ENCODE measurements at regions not wholly inside any gene's neighbourhood (a gene's known extent, or its start where the extent isn't known, plus 50 kb on each side); places are given as distances from the start of the nearest gene placed in this dataset.

DNA sequence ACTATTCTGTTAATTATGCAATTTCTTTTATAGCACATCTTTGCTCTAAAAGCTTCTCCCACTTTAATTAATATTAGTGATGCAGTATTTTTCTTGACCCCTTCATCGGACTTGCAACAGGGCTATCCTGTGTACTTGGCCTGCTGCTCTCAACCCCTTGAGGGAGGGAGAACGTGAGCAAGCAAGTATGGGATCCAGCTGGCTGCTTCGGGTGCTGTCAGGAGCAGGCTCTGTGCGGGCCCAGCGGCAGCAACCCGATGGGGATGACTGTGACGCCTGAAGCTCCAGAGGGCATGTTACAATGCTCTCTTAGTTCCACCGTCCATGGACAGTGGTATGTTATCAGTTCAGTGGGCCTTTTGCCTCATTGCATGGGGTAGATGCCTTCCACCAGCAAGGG lies 519.8 kb upstream of the CITED2 start:
- no peak overlapping the region for H3K27ac ChIP-seq
- no peaks in the 10 kb centered on the region for H3K4me1 ChIP-seq
- TF ChIP-seq, protein P1, sequence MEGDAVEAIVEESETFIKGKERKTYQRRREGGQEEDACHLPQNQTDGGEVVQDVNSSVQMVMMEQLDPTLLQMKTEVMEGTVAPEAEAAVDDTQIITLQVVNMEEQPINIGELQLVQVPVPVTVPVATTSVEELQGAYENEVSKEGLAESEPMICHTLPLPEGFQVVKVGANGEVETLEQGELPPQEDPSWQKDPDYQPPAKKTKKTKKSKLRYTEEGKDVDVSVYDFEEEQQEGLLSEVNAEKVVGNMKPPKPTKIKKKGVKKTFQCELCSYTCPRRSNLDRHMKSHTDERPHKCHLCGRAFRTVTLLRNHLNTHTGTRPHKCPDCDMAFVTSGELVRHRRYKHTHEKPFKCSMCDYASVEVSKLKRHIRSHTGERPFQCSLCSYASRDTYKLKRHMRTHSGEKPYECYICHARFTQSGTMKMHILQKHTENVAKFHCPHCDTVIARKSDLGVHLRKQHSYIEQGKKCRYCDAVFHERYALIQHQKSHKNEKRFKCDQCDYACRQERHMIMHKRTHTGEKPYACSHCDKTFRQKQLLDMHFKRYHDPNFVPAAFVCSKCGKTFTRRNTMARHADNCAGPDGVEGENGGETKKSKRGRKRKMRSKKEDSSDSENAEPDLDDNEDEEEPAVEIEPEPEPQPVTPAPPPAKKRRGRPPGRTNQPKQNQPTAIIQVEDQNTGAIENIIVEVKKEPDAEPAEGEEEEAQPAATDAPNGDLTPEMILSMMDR (IDR thresholded peaks at IDR 0.05), result no peak
- H3K9me3 ChIP-seq, result no peaks in the 10 kb centered on the region
- no peaks in the 10 kb centered on the region for H3K36me3 ChIP-seq
- no peak for DNase-seq (ENCODE audit: low spot score)
- H3K27me3 ChIP-seq, result no peaks in the 10 kb centered on the region
- H3K4me3 ChIP-seq, result no peak overlapping the region

- Histone ChIP-seq H3K9me3 (no peaks in the 10 kb centered on the region), H3K4me1 (no peaks in the 10 kb centered on the region), H3K4me3 (no peak overlapping the region), H3K27me3 (no peaks in the 10 kb centered on the region), H3K27ac (no peak overlapping the region), H3K36me3 (no peaks in the 10 kb centered on the region)
- no peak for DNase-seq (ENCODE audit: low spot score)
- TF ChIP-seq, protein P1 (IDR thresholded peaks at IDR 0.05), result no peak
These were observed 517.0 kb upstream of the CITED2 start for GRCh38 chr6:139891471-139891870.

GRCh38 chr6:139888681-139889122 lies 514.3 kb upstream of the CITED2 start:
- no peaks in the 10 kb centered on the region for H3K9me3 ChIP-seq
- TF ChIP-seq, protein P1 (IDR thresholded peaks at IDR 0.05), result no peak
- H3K36me3 ChIP-seq, result no peaks in the 10 kb centered on the region
- no peaks in the 10 kb centered on the region for H3K4me1 ChIP-seq
- peak overlapping the region in 1 of 2 donors; percentile 8 for H3K27ac ChIP-seq
- H3K27me3 ChIP-seq, result no peaks in the 10 kb centered on the region
- DNase-seq (ENCODE audit: low spot score), result no peak
- no peak overlapping the region for H3K4me3 ChIP-seq

GRCh38 chr6:139887275-139887674 lies 512.8 kb upstream of the CITED2 start:
- H3K4me1 ChIP-seq, result peaks cover 0 to 14% of the 10 kb centered on the region in 2 donors
- no peak overlapping the region for H3K27ac ChIP-seq
- H3K9me3 ChIP-seq, result no peaks in the 10 kb centered on the region
- no peak overlapping the region for H3K4me3 ChIP-seq
- H3K27me3 ChIP-seq, result no peaks in the 10 kb centered on the region
- H3K36me3 ChIP-seq, result no peaks in the 10 kb centered on the region
- TF ChIP-seq, protein P1 (IDR thresholded peaks at IDR 0.05), result no peak
- DNase-seq (ENCODE audit: low spot score), result no peak

- TF ChIP-seq, protein P1 (IDR thresholded peaks at IDR 0.05), result no peak
- H3K4me1 ChIP-seq, result peaks cover 0 to 15% of the 10 kb centered on the region in 2 donors
- no peak for DNase-seq (ENCODE audit: low spot score)
- no peak overlapping the region for H3K27ac ChIP-seq
- no peak overlapping the region for H3K4me3 ChIP-seq
- H3K9me3 ChIP-seq, result no peaks in the 10 kb centered on the region
- H3K27me3 ChIP-seq, result no peaks in the 10 kb centered on the region
- no peaks in the 10 kb centered on the region for H3K36me3 ChIP-seq
These were observed 511.9 kb upstream of the CITED2 start for GRCh38 chr6:139886396-139886795.

DNA sequence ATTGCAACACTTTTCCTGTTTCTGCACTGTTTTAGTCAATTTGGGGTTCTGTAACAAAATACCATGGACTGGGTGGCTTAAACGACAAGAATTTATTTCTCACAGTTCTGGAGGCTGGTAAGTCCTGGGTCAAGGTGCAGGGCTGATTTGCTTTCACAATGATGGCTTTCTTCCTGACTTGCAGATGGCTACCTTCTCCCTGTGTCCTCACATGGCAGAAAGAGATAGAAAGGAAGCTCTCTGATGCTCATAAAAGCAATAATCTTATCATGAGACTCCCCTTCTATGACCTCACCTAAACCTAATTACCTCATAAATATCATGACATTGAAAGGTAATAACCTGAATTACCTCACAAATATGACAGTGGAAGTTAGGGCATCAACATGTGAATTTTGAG lies 511.5 kb upstream of the CITED2 start:
- Histone ChIP-seq H3K27me3 (no peaks in the 10 kb centered on the region), H3K4me3 (no peak overlapping the region), H3K36me3 (no peaks in the 10 kb centered on the region), H3K27ac (no peak overlapping the region), H3K9me3 (no peaks in the 10 kb centered on the region), H3K4me1 (peaks cover 0 to 15% of the 10 kb centered on the region in 2 donors)
- TF ChIP-seq, protein P1 (IDR thresholded peaks at IDR 0.05), result no peak
- DNase-seq (ENCODE audit: low spot score), result no peak

All from right atrium auricular region (tissue), 2 donors.